ENCODE measurements at regions not wholly inside any gene's neighbourhood (a gene's known extent, or its start where the extent isn't known, plus 50 kb on each side); places are given as distances from the start of the nearest gene placed in this dataset.
"Not testable (repeated sequence)": the region's sequence is repeated elsewhere in the genome, so short reads cannot be mapped to it uniquely, and the experiment has no call there.

GRCh38 chr10:81216949-81217348, 658.0 kb upstream of the NRG3 start:
- DNase-seq: no peak

- no peak for DNase-seq
Measured at GRCh38 chr10:81218307-81218706, 656.7 kb upstream of the NRG3 start.

- no peak for DNase-seq
Measured at GRCh38 chr10:81219758-81220157, 655.2 kb upstream of the NRG3 start.

- no peak for DNase-seq
Measured at GRCh38 chr10:81248886-81249285, 626.1 kb upstream of the NRG3 start.

- no peak for DNase-seq
Measured at GRCh38 chr10:81251457-81252115, 623.4 kb upstream of the NRG3 start.

- not testable (repeated sequence) for DNase-seq
Measured at GRCh38 chr10:81264991-81265390, 610.0 kb upstream of the NRG3 start.

- no peak for DNase-seq
Measured at GRCh38 chr10:81270051-81270450, 604.9 kb upstream of the NRG3 start.

GRCh38 chr10:81280497-81281479, 594.2 kb upstream of the NRG3 start:
- DNase-seq: no peak

GRCh38 chr10:81288544-81288943, 586.5 kb upstream of the NRG3 start:
- DNase-seq: no peak

- no peak for DNase-seq
Measured at GRCh38 chr10:81297292-81297691, 577.7 kb upstream of the NRG3 start.

- no peak for DNase-seq
Measured at GRCh38 chr10:81303656-81304055, 571.3 kb upstream of the NRG3 start.

GRCh38 chr10:81306971-81307782, 567.8 kb upstream of the NRG3 start:
- DNase-seq: no peak

- no peak for DNase-seq
Measured at GRCh38 chr10:81309041-81309552, 565.9 kb upstream of the NRG3 start.

- DNase-seq: no peak
Measured at GRCh38 chr10:81314471-81314870, 560.5 kb upstream of the NRG3 start.

- no peak for DNase-seq
Measured at GRCh38 chr10:81315026-81315425, 560.0 kb upstream of the NRG3 start.

GRCh38 chr10:81348003-81348402, 527.0 kb upstream of the NRG3 start:
- no peak for DNase-seq

- no peak for DNase-seq
Measured at GRCh38 chr10:81367132-81367531, 507.9 kb upstream of the NRG3 start.

GRCh38 chr10:81386817-81387216, 488.2 kb upstream of the NRG3 start:
- DNase-seq: no peak

GRCh38 chr10:81403451-81403850, 471.5 kb upstream of the NRG3 start:
- no peak for DNase-seq

- DNase-seq: no peak
Measured at GRCh38 chr10:81405399-81405798, 469.6 kb upstream of the NRG3 start.

GRCh38 chr10:81414038-81414437, 461.0 kb upstream of the NRG3 start:
- DNase-seq: no peak

GRCh38 chr10:81426722-81427121, 448.3 kb upstream of the NRG3 start:
- no peak for DNase-seq
